H1 (cell line): ENCODE measurements at regions not wholly inside any gene's neighbourhood (a gene's known extent, or its start where the extent isn't known, plus 50 kb on each side); places are given as distances from the start of the nearest gene placed in this dataset.

Experiments used
- CTCF ChIA-PET: fragments of 300-600 bp; sonication (Branson Sonifier 250); formaldehyde crosslinking; loops from one replicate; lab custom pipeline; 2021; ENCODE audit not compliant: partially characterized antibody; lab: Charles Lee
- POLR2A ChIA-PET: fragments of 300-600 bp; sonication (Branson Sonifier 250); formaldehyde crosslinking; loops from one replicate; lab custom pipeline; 2021; ENCODE audit warnings: inconsistent platforms; ENCODE audit not compliant: partially characterized antibody; lab: Charles Lee
- DNase-seq, 2 experiments: peaks; one replicate each; pipeline versions ENCODE4 v3.0.0 to v3.0.0-alpha.2; 2010 to 2022; ENCODE audit warnings: low spot score in 2 of 2, low read depth in 1 of 2, mixed read lengths in 1 of 2
- FAIRE-seq: peaks from 2 replicates; lab custom pipeline; 2011; peaks lifted over from hg19 to GRCh38; lab: Jason Lieb, UNC
- H2AFZ ChIP-seq: 2 replicates; pipeline ENCODE4 v1.8.1; 2012; ENCODE audit warnings: low read length, inconsistent platforms
- H2AK5ac ChIP-seq: 2 replicates; pipeline ENCODE4 v1.6.1; 2013; ENCODE audit warnings: low read depth, low read length
- H2BK120ac ChIP-seq: replicated peaks from 2 replicates; pipeline ENCODE3; 2013; ENCODE audit warnings: low read depth, low read length, inconsistent platforms
- H2BK12ac ChIP-seq: 2 replicates; pipeline ENCODE4 v1.6.1; 2013; ENCODE audit warnings: low read depth, low read length
- H2BK15ac ChIP-seq: 2 replicates; pipeline ENCODE4 v1.6.1; 2013; ENCODE audit warnings: low read length
- H2BK20ac ChIP-seq: 2 replicates; pipeline ENCODE4 v1.6.1; 2013; ENCODE audit warnings: low read length
- H2BK5ac ChIP-seq: 2 replicates; pipeline ENCODE4 v1.6.1; 2013; ENCODE audit warnings: low read depth, low read length
- H3K14ac ChIP-seq: 2 replicates; pipeline ENCODE4 v1.6.1; 2013; ENCODE audit warnings: inconsistent platforms; ENCODE audit not compliant: insufficient read length
- H3K18ac ChIP-seq: 2 replicates; pipeline ENCODE4 v1.6.1; 2013; ENCODE audit warnings: low read length; ENCODE audit errors: extremely low read depth
- H3K23ac ChIP-seq: 2 replicates; pipeline ENCODE4 v1.6.1; 2013; ENCODE audit warnings: inconsistent platforms; ENCODE audit not compliant: insufficient read length
- H3K23me2 ChIP-seq: 2 replicates; pipeline ENCODE4 v1.6.1; 2013; ENCODE audit warnings: low read depth, low read length
- H3K27ac ChIP-seq: 2 replicates; pipeline ENCODE4 v1.6.1; 2011; ENCODE audit warnings: low read depth, low read length, inconsistent platforms
- H3K27me3 ChIP-seq, 4 experiments: replicated peaks in 1 of 4; 1 replicate in 1 of 4; 2 replicates in 3 of 4; pipeline versions ENCODE4 v1.6.1 to v1.8.1; 2011 to 2013; ENCODE audit warnings: low read length in 3 of 4, mild to moderate bottlenecking in 3 of 4, inconsistent platforms in 2 of 4, mixed read lengths in 2 of 4, moderate library complexity in 1 of 4; ENCODE audit not compliant: control insufficient read depth in 3 of 4, insufficient read depth in 3 of 4; ENCODE audit errors: extremely low read depth in 1 of 4
- H3K36me3 ChIP-seq, 4 experiments: 2 replicates each; pipeline versions ENCODE4 v1.6.1 to v1.8.1; 2011 to 2013; ENCODE audit warnings: mild to moderate bottlenecking in 4 of 4, low read length in 3 of 4, moderate library complexity in 2 of 4, control low read depth in 1 of 4, inconsistent platforms in 1 of 4; ENCODE audit not compliant: insufficient read depth in 4 of 4, control insufficient read depth in 2 of 4
- H3K4ac ChIP-seq: replicated peaks from 2 replicates; pipeline ENCODE3; 2013; ENCODE audit warnings: low read length, low read depth, mixed read lengths, inconsistent platforms; ENCODE audit not compliant: insufficient read length
- H3K4me1 ChIP-seq, 4 experiments: replicated peaks in 1 of 4; 1 replicate in 1 of 4; 2 replicates in 3 of 4; pipeline versions ENCODE4 v1.6.1 to v1.8.1; 2011 to 2013; ENCODE audit warnings: low read length in 3 of 4, inconsistent platforms in 2 of 4, mixed read lengths in 1 of 4; ENCODE audit not compliant: insufficient read depth in 4 of 4, control insufficient read depth in 3 of 4
- H3K4me2 ChIP-seq, 2 experiments: 2 replicates each; pipeline versions ENCODE4 v1.6.1 to v1.8.1; 2011 to 2013; ENCODE audit warnings: low read depth in 2 of 2, low read length in 2 of 2, control low read depth in 1 of 2, inconsistent platforms in 1 of 2, mild to moderate bottlenecking in 1 of 2; ENCODE audit not compliant: insufficient read depth in 1 of 2
- H3K4me3 ChIP-seq, 4 experiments: fragments of 200-600, 300-600 bp in 1 of 4; sonication (generic), shearing (Covaris generic), sonication (Bioruptor Twin) in 1 of 4; 2 replicates each; pipeline versions ENCODE4 v1.5.1 to v1.8.1; 2011 to 2016; ENCODE audit warnings: low read length in 4 of 4, low read depth in 3 of 4, control low read depth in 2 of 4, inconsistent platforms in 2 of 4, mild to moderate bottlenecking in 2 of 4, mixed read lengths in 1 of 4, moderate library complexity in 1 of 4; ENCODE audit not compliant: insufficient read depth in 2 of 4; ENCODE audit errors: extremely low read depth in 1 of 4
- H3K56ac ChIP-seq: replicated peaks from 2 replicates; pipeline ENCODE3; 2013; ENCODE audit warnings: low read depth, mild to moderate bottlenecking, mixed read lengths, low read length, inconsistent platforms; ENCODE audit not compliant: insufficient read length
- H3K79me1 ChIP-seq: 2 replicates; pipeline ENCODE4 v1.6.1; 2013; ENCODE audit warnings: low read depth, low read length, control low read depth
- H3K79me2 ChIP-seq, 2 experiments: 2 replicates each; pipeline versions ENCODE4 v1.6.1 to v1.8.1; 2012 to 2013; ENCODE audit warnings: low read length in 2 of 2, mild to moderate bottlenecking in 2 of 2, inconsistent platforms in 1 of 2; ENCODE audit not compliant: insufficient read depth in 2 of 2, control insufficient read depth in 1 of 2
- H3K9ac ChIP-seq, 4 experiments: replicated peaks in 1 of 4; 1 replicate in 1 of 4; 2 replicates in 3 of 4; pipeline versions ENCODE4 v1.6.1 to v1.8.1; 2011 to 2013; ENCODE audit warnings: low read depth in 3 of 4, low read length in 3 of 4, control low read depth in 2 of 4, mild to moderate bottlenecking in 2 of 4, moderate library complexity in 2 of 4, inconsistent platforms in 1 of 4; ENCODE audit errors: extremely low read depth in 1 of 4
- H3K9me3 ChIP-seq, 2 experiments: 2 replicates each; pipeline versions ENCODE4 v1.6.1 to v1.8.1; 2012 to 2013; ENCODE audit warnings: mild to moderate bottlenecking in 2 of 2, moderate library complexity in 2 of 2, control low read depth in 1 of 2, inconsistent platforms in 1 of 2, low read depth in 1 of 2, low read length in 1 of 2, mixed read lengths in 1 of 2; ENCODE audit not compliant: insufficient read depth in 2 of 2
- H4K20me1 ChIP-seq, 2 experiments: replicated peaks in 1 of 2; 2 replicates each; pipeline versions ENCODE3 to v1.8.1; 2011 to 2013; ENCODE audit warnings: inconsistent platforms in 2 of 2, low read length in 2 of 2, mild to moderate bottlenecking in 1 of 2; ENCODE audit not compliant: insufficient read depth in 2 of 2, control insufficient read depth in 1 of 2
- H4K5ac ChIP-seq: 2 replicates; pipeline ENCODE4 v1.6.1; 2013; ENCODE audit warnings: low read length, low read depth, mixed read lengths, inconsistent platforms; ENCODE audit not compliant: insufficient read length
- H4K8ac ChIP-seq: 2 replicates; pipeline ENCODE4 v1.8.0; 2013; ENCODE audit warnings: mild to moderate bottlenecking, moderate library complexity, low read length, inconsistent platforms; ENCODE audit not compliant: insufficient read depth; ENCODE audit errors: extremely low read depth
- H4K91ac ChIP-seq: replicated peaks from 2 replicates; pipeline ENCODE3; 2013; ENCODE audit warnings: low read length, mixed read lengths, inconsistent platforms; ENCODE audit not compliant: insufficient read length
- ATF3 ChIP-seq: IDR thresholded peaks from 2 replicates; pipeline ENCODE4 v1.6.1; 2011; ENCODE audit warnings: low read depth, mild to moderate bottlenecking, low read length; ENCODE audit not compliant: insufficient read depth
- BRCA1 ChIP-seq: IDR thresholded peaks from 2 replicates; pipeline ENCODE4 v1.6.1; 2012; ENCODE audit warnings: low read depth, low read length, improper control_type of control experiment
- CBX8 ChIP-seq: fragments of 300-800, 300-1000 bp; sonication (generic); IDR thresholded peaks from 2 replicates; pipeline ENCODE4 v1.7.1; 2016; ENCODE audit warnings: low read depth, low read length, borderline replicate concordance
- CTBP2 ChIP-seq: IDR thresholded peaks from 2 replicates; pipeline ENCODE4 v1.7.0; 2011; ENCODE audit warnings: borderline replicate concordance, mild to moderate bottlenecking, moderate library complexity, mixed read lengths, low read length; ENCODE audit not compliant: insufficient read depth, insufficient read length
- E2F6 ChIP-seq: IDR thresholded peaks from 2 replicates; pipeline ENCODE4 v1.6.1; 2012; ENCODE audit warnings: inconsistent platforms
- EP300 ChIP-seq, 2 experiments: IDR thresholded peaks; 1 replicate in 1 of 2; 2 replicates in 1 of 2; pipeline ENCODE4 v1.6.1; 2011 to 2012; ENCODE audit warnings: low read depth in 2 of 2, low read length in 2 of 2, mild to moderate bottlenecking in 2 of 2, borderline replicate concordance in 1 of 2, inconsistent platforms in 1 of 2, moderate library complexity in 1 of 2
- MAFK ChIP-seq: IDR thresholded peaks from 2 replicates; pipeline ENCODE4 v1.6.1; 2012; ENCODE audit warnings: low read depth, mild to moderate bottlenecking, improper control_type of control experiment, low read length
- POLR2A ChIP-seq, 2 experiments: IDR thresholded peaks; 1 replicate in 1 of 2; 2 replicates in 1 of 2; pipeline ENCODE4 v1.6.1; 2011; ENCODE audit warnings: low read depth in 2 of 2, low read length in 2 of 2, mild to moderate bottlenecking in 2 of 2; ENCODE audit errors: control extremely low read depth in 1 of 2
- RNF2 ChIP-seq: fragments of 200-900, 300-1000 bp; sonication (generic); IDR thresholded peaks from 2 replicates; pipeline ENCODE4 v1.7.1; 2016; ENCODE audit warnings: borderline replicate concordance, low read depth, mild to moderate bottlenecking, antibody characterized with exemption, low read length; ENCODE audit not compliant: poor library complexity, severe bottlenecking; ENCODE audit errors: missing control alignments
- SP1 ChIP-seq: IDR thresholded peaks from 2 replicates; pipeline ENCODE4 v1.6.1; 2011; ENCODE audit warnings: low read depth, low read length
- TAF7 ChIP-seq: optimal IDR thresholded peaks from 2 replicates; pipeline ENCODE3; 2011; ENCODE audit warnings: low read depth, mild to moderate bottlenecking, inconsistent platforms, low read length, moderate library complexity, borderline replicate concordance
- TBP ChIP-seq: IDR thresholded peaks from 2 replicates; pipeline ENCODE4 v1.6.1; 2011; ENCODE audit warnings: low read depth, low read length, improper control_type of control experiment
- WGBS, 2 experiments: shearing (Covaris generic) in 1 of 2; methylation state at CpG; one replicate each; pipeline versions ENCODE4 v1.1.6 to v1.1.7; 2013 to 2015; ENCODE audit warnings: low lambda C conversion rate in 2 of 2, mixed read lengths in 2 of 2, inconsistent platforms in 1 of 2, low coverage in 1 of 2, missing lambda C conversion rate in 1 of 2; ENCODE audit not compliant: insufficient replicate concordance in 2 of 2, insufficient coverage in 1 of 2, insufficient read length in 1 of 2; ENCODE audit errors: extremely low coverage in 1 of 2, missing lambda C conversion rate in 1 of 2; 5-methylcytosine and 5-hydroxymethylcytosine counted together

GRCh38 chr6:22657352-22657980 is 88.1 kb downstream of the HDGFL1 start:
- no peak overlapping the region for H4K5ac ChIP-seq
- H2BK15ac ChIP-seq: no peak overlapping the region
- H3K79me1 ChIP-seq: no peaks in the 10 kb centered on the region
- no peak overlapping the region for H3K9ac ChIP-seq
- no peaks in the 10 kb centered on the region for H3K79me2 ChIP-seq
- 89% methylated on average over 1 of the region's 1 CpG; no CpG with 5 or more reads in 1 of the 2 experiments for WGBS, 2 experiments
- H2AFZ ChIP-seq: no peak overlapping the region
- no peak overlapping the region for H3K4me2 ChIP-seq
- no peaks in the 10 kb centered on the region for H3K4me1 ChIP-seq
- no peak overlapping the region for H3K14ac ChIP-seq
- no peaks in the 10 kb centered on the region for H3K27me3 ChIP-seq
- no peak overlapping the region for H3K4me3 ChIP-seq
- H2BK20ac ChIP-seq: no peak overlapping the region
- H3K18ac ChIP-seq: no peak overlapping the region
- no peaks in the 10 kb centered on the region for H3K36me3 ChIP-seq
- H2BK120ac ChIP-seq: no peak overlapping the region
- no peak overlapping the region for H3K23ac ChIP-seq
- CTCF ChIA-PET: interaction anchor here (3.8 kb wide), 1 partner anchor 10 kb away, joined by 9 read pairs; no protein-coding TSS in a partner anchor
- no peak for FAIRE-seq
- H3K4ac ChIP-seq: no peak overlapping the region
- no peak overlapping the region for H2BK5ac ChIP-seq
- H3K56ac ChIP-seq: no peak overlapping the region
- H4K91ac ChIP-seq: no peak overlapping the region
- H3K9me3 ChIP-seq: no peaks in the 10 kb centered on the region
- H3K27ac ChIP-seq: no peak overlapping the region
- H2AK5ac ChIP-seq: no peak overlapping the region
- POLR2A ChIA-PET: no interaction called here
- H4K8ac ChIP-seq: no peak overlapping the region
- H3K23me2 ChIP-seq: no peaks in the 10 kb centered on the region
- H4K20me1 ChIP-seq: no peaks in the 10 kb centered on the region
- no peak for DNase-seq
- no peak overlapping the region for H2BK12ac ChIP-seq
- TF ChIP-seq ATF3 (no peak), MAFK (no peak), E2F6 (no peak), CBX8 (no peak), TAF7 (no peak), TBP (no peak), SP1 (no peak), EP300 (IDR thresholded peaks at IDR 0.05; ENCODE audit: borderline replicate concordance in 1 of 2, low read depth in 2 of 2, low read length in 2 of 2) (no peak), POLR2A (IDR thresholded peaks at IDR 0.05; ENCODE audit: control extremely low read depth in 1 of 2, low read depth in 2 of 2, low read length in 2 of 2) (no peak), BRCA1 (no peak), CTBP2 (no peak), RNF2 (no peak)
